ENCODE measurements at regions not wholly inside any gene's neighbourhood (a gene's known extent, or its start where the extent isn't known, plus 50 kb on each side); places are given as distances from the start of the nearest gene placed in this dataset.
"Not testable (repeated sequence)": the region's sequence is repeated elsewhere in the genome, so short reads cannot be mapped to it uniquely, and the experiment has no call there.

DNA sequence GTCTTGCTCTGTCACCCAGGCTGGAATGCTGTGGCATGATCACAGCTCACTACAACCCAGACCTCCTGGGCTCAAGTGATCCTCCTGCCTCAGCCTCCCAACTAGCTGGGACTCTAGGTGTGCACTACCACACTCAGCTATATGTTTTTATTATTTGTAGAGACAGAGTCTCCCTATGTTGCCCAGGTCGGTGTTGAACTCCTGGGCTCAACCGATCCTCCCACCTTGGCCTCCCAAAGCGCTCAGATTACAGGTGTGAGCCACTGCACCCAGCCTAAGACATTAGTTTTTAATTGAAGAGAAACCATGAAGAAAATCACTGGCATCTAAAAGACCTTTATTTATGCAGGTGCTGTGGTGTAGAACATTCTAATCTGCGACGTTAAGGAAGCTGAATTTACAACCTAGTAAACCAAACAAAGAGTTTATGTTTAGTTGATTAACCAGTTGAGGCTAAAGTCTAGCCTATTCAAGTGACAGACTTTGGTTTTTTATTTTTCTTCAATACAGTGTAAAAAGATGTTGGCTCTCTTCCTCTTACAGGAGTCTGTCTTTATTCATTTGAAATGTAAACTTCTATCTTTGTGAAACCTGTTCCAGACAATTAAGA, 52.5 kb upstream of the NBL1 start:
- intact Hi-C loops (cut with DNase I), result no loop called here

GRCh38 chr1:19585507-19585906, 58.6 kb upstream of the NBL1 start:
- no peak for DNase-seq (ENCODE audit: low spot score)
- intact Hi-C loops (cut with DNase I), result no loop called here
- no peak for ATAC-seq

More for the DNA sequence above, 52.5 kb upstream of the NBL1 start:
- no peak for DNase-seq (ENCODE audit: low spot score)
- no peak for ATAC-seq

DNA sequence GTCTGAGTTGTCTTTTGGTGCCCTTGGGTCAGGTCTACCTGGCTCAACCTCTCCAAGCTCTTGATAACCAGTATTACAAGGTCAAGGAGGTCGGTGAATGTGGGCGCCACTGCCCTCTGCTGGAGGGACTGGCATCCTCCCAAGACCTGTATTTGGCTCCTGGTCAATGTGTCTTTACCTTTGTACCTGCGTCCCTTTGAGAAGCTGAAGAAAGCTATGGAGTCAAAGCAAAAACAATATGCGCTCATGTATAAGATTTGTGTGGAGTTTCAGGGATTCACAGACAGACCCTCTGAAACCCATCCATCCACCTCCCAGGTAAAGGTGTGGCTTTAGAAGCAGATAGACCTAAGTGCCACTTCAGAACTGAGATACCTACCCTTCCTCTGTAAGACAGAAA, 61.8 kb upstream of the NBL1 start:
- ATAC-seq (no peak), DNase-seq (ENCODE audit: low spot score) (peak; percentile 62)
- intact Hi-C loops (cut with DNase I), result no loop called here

DNA sequence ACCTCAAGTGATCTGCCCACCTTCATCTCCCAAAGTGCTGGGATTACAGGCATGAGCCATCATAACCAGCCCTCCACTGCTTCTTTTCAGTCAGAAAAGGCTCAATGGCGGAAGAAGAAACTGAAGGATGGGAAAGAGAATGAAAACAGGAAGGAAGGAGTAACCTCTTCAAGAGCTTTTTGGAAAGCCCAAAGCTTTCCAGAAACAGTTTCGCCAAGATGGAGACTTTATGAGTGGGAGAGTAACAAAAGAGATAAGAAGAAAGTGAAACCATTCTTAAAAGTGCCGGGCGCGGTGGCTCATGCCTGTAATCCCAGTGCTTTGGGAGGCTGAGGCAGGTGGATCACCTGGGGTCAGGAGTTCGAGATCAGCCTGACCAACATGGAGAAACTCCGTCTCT, 62.7 kb upstream of the NBL1 start:
- intact Hi-C loops (cut with DNase I), result no loop called here
- no peak for ATAC-seq
- DNase-seq (ENCODE audit: low spot score), result no peak

- no peak for DNase-seq (ENCODE audit: low spot score)
- no peak for ATAC-seq
- intact Hi-C loops (cut with DNase I), result no loop called here
These were observed 66.5 kb upstream of the NBL1 start for GRCh38 chr1:19577561-19577960.

GRCh38 chr1:19577036-19577435, 67.1 kb upstream of the NBL1 start:
- no peak for DNase-seq (ENCODE audit: low spot score)
- intact Hi-C loops (cut with DNase I), result no loop called here
- no peak for ATAC-seq

- ATAC-seq, result no peak
- intact Hi-C loops (cut with DNase I), result no loop called here
- DNase-seq (ENCODE audit: low spot score), result no peak
These were observed 74.3 kb upstream of the NBL1 start for GRCh38 chr1:19569786-19570185.

- intact Hi-C loops (cut with DNase I), result no loop called here
- ATAC-seq (no peak), DNase-seq (ENCODE audit: low spot score) (no peak)
These were observed 77.1 kb upstream of the NBL1 start for GRCh38 chr1:19567041-19567440.

GRCh38 chr1:19564366-19564765, 79.0 kb upstream of the CAPZB start:
- peak; percentile 20 for ATAC-seq
- intact Hi-C loops (cut with DNase I), result no loop called here
- no peak for DNase-seq (ENCODE audit: low spot score)

DNA sequence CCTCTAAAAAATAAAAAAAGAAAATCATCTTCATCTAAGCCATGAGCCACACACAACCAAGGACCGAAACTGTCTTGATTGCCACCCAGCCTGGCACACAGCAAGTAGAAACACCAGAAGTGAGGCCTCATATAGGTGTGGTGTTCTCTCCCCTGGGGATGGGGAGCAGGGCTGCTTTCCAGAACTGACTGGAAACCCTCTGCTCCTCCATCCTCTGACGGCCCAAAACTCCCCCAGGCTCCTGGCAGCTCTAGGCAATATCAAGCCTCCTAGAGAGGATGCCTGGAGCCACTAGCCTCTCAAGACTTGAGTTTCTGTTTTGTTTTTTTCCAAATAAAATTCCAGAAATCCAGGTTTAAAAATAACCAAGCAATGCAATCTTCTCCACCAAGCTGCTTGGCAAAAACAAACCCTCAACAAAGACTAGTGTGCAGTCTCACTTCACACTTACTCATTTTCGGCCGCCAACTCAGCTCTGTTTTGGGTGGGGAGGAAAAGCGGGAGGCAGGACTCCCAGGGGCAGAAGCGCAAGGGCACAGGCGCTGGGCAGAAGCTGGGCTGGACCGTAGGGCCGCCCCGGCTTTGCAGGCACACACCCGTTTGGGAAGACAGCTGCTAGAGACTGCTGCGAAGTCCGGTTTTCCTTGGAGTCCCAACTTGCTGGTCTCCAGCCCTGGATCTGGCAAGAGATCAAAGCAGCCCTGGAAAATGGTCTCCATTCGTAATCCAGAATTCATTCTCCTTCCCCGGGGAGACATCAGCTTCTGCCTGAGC, 78.2 kb upstream of the CAPZB start:
- intact Hi-C loops (cut with DNase I), result no loop called here
- ATAC-seq (peak; percentile 87), DNase-seq (ENCODE audit: low spot score) (peak; percentile 73)

DNA sequence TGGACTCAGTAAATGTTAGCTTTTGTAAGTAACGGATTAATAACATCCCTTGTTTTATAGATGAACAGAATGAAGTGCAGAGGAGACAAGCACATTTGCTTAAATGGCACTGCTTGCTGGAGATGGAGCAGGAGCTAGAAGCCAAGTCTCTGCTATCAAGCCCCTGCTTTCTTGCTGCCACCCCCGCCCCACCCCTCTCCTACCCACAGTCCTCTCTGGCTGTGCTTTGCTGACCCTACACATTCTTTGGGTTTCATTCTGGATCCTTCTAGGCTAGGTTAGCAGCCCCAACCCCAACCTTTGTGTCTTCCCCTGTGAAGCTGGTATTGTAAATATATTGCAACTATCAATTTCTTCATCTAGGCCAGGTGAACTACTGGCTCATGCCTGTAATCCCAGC, 77.5 kb upstream of the CAPZB start:
- DNase-seq (ENCODE audit: low spot score) (no peak), ATAC-seq (no peak)
- intact Hi-C loops (cut with DNase I), result no loop called here

DNA sequence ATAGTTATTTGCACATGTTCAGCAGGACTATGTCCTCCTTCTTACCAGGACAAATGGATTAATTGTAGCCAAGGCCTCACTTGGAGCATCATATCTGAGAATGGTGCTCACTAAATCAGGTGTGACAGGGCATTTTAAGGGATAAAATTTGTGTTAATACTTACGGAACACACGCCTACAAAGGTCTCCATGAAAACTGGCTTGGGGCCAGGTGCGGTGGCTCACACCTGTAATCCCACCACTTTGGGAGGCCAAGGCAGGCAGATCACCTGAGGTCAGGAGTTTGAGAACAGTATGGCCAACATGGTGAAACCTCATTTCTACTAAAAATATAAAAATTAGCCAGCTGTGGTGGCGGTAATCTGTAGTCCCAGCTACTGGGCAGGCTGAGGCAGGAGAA, 75.1 kb upstream of the CAPZB start:
- intact Hi-C loops (cut with DNase I), result no loop called here
- ATAC-seq (no peak), DNase-seq (ENCODE audit: low spot score) (no peak)

DNA sequence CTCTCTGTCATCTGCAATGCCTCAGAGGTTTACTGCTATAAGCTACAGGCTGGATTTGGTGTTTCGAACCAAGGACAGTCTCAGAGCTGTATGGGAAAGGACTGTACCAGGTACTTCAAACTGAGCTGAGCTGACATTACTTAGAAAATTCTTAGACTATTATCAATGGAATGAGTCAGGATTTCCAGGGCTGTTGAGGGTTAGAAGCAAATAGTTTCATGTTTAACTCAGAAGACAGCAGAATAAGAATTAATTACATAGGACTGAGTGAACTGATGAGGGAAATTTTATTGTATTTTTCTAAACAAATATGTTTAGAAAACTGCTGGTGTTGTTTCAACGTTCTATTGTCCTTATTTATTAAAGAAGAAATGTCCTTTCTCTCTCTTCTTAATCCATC, 74.3 kb upstream of the CAPZB start:
- no peak for ATAC-seq
- intact Hi-C loops (cut with DNase I), result no loop called here
- no peak for DNase-seq (ENCODE audit: low spot score)

DNA sequence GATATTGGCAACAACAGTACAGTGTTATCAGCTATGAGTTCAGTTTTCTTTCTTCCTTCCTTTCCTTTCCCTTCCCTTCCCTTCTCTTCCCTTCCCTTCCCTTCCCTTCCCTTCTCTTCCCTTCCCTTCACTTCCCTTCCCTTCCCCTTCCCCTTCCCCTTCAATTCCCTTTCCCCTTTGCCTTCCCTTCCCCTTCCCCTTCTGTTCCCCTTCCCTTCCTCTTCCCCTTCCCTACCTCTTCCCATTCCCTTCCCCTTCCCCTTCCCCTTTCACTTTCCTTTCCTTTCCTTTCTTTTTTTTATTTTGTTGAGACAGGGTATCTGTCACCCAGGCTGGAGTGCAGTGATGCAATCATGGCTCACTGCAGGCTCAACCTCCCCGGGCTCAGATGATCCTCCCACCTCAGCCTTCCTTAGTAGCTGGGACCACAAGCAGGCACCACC, 72.3 kb upstream of the CAPZB start:
- ATAC-seq (no peak), DNase-seq (ENCODE audit: low spot score) (no peak)
- intact Hi-C loops (cut with DNase I), result no loop called here

DNA sequence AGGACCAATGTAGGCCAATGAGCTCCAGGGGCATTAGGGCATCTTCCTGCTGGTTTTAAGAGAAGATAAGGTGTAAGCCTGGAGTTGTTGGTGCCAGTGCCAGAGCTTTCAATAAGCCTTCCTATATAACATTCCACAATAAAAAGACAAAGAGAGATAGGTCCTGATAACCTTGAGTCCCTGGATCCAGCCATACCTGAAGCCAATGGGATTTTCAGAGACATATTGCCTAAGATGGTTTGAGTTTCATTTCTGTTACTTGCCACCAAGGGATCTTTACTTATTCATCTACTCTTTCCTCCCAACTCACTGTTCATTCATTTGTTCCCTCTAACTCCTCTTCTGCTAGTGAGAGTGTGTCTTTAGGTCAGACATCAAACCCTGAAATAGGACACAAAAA, 68.8 kb upstream of the CAPZB start:
- intact Hi-C loops (cut with DNase I), result no loop called here
- DNase-seq (ENCODE audit: low spot score), result no peak
- no peak for ATAC-seq

DNA sequence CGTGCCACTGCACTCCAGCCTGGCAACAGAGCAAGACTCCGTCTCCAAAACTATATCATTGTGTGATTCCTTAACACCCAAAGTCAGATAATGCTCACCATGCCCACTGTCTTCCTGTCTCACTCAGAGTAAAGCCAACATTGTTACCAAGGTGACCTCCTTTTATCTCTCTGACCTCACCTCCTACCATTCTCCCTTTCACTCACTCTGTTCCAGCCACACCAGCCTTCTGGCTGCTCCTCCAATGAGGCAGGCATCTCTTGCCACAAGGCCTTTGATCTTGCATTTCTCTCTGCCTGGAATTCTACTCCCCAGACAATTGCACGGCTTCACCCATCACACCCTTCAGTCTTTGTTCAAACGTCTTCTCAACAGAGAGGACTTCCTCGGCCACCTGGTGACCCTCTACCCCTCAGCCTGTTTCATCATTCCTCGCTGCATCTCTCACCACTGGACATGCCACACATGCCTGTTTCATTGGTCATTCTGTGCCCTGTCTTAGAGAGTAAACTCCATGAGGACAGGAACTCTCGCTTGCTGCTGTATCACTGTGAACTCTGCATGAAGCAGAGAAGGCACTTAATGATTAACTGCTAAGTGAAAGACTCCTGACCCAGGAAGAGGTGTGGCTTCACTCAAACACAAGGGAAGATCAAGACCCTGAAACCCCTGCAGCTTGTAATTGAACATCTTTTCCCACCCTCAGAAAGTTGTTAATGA, 67.1 kb upstream of the CAPZB start:
- intact Hi-C loops (cut with DNase I), result no loop called here

DNA sequence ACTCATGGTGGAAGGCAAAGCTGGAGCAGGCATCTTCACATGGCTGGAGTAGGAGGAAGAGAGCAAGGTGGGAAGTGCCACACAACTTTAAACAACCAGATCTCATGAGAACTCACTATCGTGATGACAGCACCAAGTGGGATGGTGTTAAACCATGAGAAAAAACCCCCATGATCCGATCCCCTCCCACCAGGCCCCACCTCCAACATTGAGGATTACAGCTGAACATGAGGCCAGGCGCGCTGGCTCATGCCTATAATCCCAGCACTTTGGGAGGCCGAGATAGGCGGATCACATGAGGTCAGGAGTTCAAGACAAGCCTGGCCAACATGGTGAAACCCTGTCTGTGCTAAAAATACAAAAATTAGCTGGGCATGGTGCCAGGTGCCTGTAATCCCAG, 66.5 kb upstream of the CAPZB start:
- ATAC-seq; DNase-seq (ENCODE audit: low spot score); intact Hi-C loops (cut with DNase I): not testable (repeated sequence)

More for the DNA sequence above, 67.1 kb upstream of the CAPZB start:
- DNase-seq (ENCODE audit: low spot score) (no peak), ATAC-seq (no peak)

GRCh38 chr1:19550437-19550836, 65.1 kb upstream of the CAPZB start:
- DNase-seq (ENCODE audit: low spot score); ATAC-seq; intact Hi-C loops (cut with DNase I): not testable (repeated sequence)

- intact Hi-C loops (cut with DNase I), result no loop called here
These were observed 62.5 kb upstream of the CAPZB start for GRCh38 chr1:19547814-19548213.

DNA sequence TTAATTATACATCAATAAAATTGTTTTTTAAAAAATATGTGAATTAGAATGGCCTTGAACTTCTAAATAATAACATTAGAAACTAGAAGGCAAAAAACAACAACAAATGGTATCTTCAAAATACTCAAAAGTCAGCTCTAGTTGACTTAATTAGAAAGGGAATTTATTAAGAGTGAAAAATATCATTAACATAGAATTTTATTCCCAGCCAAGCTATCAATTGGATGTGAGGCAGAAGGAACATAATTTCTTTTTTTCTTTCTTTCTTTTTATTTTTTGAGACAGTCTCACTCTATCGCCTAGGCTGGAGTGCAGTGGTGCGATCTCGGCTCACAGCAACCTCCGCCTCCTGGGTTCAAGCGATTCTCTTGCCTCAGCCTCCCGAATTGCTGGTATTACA, 51.2 kb upstream of the CAPZB start:
- intact Hi-C loops (cut with DNase I), result no loop called here
- DNase-seq (ENCODE audit: low spot score), result no peak
- ATAC-seq, result no peak

More at GRCh38 chr1:19547814-19548213, 62.5 kb upstream of the CAPZB start:
- ATAC-seq, result no peak
- no peak for DNase-seq (ENCODE audit: low spot score)
